ENCODE measurements at regions not wholly inside any gene's neighbourhood (a gene's known extent, or its start where the extent isn't known, plus 50 kb on each side); places are given as distances from the start of the nearest gene placed in this dataset.

GRCh38 chr15:91473894-91474545 lies 374.0 kb downstream of the SV2B start:
- no peak for DNase-seq

GRCh38 chr15:91476861-91477260 lies 376.6 kb upstream of the SLCO3A1 start:
- no peak for DNase-seq

DNA sequence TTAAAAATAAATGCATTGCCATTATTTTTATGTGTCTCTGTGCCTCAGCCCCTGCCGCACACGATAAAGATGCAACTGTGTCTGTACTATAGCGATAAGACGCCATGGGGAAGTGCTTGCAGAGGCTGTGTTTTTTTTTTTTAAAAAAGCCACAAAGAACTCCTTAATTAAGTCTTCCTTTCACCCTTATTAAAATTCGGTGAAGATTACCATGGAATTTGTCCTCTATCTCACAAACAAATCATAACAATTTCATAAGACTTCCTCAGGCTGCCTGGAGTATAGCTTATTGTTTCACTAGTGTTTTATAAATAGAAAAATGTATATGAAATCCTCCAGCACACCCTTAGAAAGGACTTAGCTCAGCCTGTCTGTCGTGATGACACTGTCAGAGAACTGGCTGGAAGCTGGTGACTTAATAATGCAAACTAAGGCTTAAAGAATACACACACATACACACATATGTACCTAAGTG lies 374.8 kb upstream of the SLCO3A1 start:
- DNase-seq: no peak

- DNase-seq: no peak
Measured at GRCh38 chr15:91480426-91480825, 373.1 kb upstream of the SLCO3A1 start.

DNA sequence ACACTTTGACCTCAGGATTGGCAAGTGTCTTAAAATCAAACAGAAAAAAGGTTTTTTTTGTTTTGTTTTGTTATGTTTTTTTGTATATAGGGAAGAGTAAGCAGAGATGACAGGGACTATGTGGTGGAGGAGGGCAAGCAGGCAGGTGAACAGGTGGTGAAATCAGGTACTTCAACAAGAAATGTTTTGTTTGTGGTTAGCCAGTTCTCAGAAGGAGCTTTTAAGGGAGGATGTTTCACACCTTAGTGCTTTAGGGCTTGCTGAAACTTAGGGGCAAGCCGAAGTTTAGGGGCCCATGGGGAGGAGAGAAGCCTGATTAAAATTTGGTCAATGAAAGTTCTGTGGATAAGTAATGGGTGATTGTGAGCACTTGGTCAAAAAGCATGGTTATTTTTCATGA lies 370.7 kb upstream of the SLCO3A1 start:
- no peak for DNase-seq

DNA sequence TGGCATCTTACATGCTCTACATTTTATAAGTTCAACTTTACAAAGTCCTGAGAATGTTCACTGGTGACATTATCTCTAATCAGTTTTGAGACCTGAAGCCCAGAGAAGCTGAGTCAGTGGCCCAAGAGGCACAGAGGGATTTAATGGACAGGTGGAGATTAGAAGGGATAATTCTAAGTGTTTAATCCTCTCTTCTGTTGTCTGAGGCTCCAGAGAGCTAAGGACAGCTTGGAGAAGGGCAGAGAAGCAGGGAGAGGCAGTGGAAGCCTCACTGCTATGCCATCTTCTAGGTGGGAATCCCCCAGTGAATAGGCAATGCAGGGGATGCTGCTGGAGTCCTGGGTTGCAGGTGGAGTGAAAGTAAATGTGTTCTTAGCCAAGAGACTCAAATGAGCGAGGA lies 369.4 kb upstream of the SLCO3A1 start:
- no peak for DNase-seq

GRCh38 chr15:91488452-91488851 lies 365.1 kb upstream of the SLCO3A1 start:
- DNase-seq: no peak

DNA sequence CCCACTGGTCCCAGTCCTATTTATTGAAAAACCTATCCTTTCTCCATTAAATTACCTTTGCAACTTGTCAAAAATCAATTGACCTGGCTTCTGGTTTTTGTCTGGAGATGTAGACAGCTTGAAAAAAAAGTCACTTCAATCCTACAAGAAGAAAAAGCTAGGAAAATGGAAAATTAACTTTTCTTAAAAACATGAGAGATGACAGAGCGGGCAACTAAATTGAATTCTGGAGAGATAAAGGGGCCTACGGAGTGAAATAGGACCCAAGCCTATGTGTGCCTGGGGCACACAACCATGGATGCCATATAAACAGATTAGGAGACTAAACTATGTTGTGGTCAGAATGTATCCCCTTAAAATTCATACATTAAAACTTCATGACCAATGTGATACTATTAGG lies 363.3 kb upstream of the SLCO3A1 start:
- DNase-seq: no peak

GRCh38 chr15:91491101-91491950 lies 362.2 kb upstream of the SLCO3A1 start:
- DNase-seq: no peak

DNA sequence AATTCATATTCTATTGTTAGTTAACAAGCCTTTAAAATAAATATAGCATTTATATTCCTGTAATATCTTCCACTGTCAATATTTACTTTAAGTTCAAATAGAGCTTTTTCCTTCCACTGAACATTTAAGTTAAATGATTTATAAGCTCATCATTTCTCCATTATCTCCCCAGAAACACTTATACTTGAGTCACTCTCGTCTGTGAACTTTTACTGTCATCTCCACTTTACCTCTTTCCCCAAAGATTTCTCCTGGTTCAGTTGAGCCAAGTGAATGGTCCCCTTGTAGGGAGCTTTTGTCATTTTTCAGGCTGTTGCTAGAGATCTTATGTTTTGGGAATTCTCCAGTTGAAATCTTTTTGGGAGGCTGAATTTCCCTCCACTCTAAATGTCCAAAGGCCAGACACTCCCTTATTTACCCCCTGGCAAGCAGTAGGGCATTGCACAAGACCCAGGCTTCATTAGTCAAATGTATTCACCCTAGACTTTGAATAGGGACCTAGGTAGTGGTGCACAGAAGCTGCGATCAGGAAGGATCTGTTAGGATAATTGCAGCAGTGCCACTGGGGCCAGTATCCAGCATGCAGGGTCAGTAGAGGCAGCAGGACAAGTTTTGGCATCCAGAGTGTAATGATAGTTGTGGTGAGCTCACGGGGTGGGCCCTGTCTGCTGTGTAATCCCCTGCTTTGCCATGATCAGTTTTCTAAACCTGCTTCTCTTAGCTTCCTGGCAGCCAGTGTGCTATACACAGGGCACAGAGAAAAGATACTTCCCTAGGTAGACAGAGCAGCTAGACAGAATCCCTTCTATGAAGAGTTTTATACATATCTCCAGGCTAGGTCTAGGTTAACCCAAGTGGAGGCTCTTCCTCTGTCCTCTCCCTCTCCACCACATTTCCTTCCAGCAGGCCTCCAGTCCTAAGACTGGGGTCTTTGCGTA lies 356.5 kb upstream of the SLCO3A1 start:
- no peak for DNase-seq

DNA sequence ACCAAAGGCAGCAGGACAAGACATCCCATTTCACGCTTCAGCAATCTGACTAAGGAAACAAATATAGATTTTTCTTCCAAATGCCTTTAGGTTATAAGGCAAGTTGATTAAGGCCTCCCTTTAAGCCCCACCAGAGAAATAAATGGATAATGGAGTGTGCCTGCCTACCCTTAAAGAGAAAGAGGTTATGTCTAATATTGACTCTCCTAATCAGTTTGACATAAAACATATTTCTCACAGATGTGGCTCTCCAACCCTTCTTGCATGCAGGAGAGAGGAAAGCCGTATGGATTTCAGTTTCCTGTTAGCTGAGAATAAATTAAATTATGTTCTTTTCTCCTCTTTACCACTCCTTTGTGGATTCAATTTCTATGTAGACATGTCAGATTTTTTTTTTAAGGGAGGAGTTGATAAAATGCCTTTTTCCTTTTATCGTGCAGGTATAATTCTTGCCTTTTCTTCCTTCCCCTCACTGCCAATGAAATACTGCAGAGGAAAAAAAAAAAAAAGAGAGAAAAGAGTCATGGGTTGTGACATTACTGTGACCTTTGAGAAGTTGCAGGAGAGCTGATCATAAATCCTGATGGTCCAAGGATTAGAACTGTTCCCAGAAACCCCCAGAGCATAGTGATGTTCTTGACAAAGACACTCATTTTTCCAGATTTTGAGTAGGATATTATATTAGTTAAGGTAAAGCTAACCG lies 355.3 kb upstream of the SLCO3A1 start:
- DNase-seq: no peak

GRCh38 chr15:91498749-91499062 lies 354.8 kb upstream of the SLCO3A1 start:
- DNase-seq: no peak

DNA sequence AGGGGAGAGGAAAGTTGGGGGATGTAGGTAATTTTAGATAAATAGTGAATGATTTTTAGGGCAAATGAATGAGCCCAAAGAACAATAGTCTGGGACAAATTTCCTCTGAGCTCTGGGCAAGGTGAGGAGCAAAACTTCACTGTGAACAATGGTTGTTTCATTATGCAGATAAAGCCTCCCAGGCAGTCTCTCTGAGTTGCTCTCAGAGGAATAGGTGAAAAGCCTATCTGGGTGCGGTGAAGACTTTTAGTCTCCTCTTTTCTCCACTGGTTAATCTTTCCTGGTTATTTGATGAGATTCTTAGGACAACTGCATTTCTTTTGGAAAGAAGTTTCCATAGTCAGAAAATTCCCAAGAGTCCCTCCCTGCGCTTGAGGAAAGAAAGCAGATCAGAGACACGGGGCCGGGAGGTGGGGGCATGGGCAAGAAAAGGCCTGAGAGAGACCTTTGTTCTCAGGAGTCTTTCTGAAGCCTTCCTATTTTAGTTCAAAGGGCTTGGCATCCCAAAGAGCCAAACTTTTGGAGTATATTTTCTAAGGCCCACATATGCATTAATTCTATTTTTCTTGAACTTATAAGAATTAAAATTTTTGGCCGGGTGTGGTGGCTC lies 353.6 kb upstream of the SLCO3A1 start:
- no peak for DNase-seq

- no peak for DNase-seq
Measured at GRCh38 chr15:91508633-91509032, 344.9 kb upstream of the SLCO3A1 start.

DNA sequence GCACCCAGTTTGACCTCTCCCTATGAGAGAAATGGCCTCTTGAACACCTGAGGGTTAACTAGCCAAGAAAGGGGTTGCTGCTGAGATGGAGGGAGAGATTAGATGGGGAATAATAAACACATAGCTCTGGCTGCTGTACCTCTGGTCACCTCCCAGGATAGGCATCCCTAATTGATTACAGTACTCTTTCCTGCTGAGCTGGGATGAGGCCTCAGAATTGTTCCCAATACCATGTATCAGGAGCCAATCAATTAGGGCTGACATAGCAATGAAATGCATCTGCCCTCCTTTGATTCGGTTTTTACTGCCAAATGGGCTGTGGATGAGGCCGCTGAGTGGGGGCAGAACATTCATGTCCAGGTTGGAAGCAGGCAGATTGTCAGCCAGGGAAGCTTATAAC lies 339.4 kb upstream of the SLCO3A1 start:
- no peak for DNase-seq

- no peak for DNase-seq
Measured at GRCh38 chr15:91515188-91515754, 338.2 kb upstream of the SLCO3A1 start.

- no peak for DNase-seq
Measured at GRCh38 chr15:91516866-91517265, 336.6 kb upstream of the SLCO3A1 start.

DNA sequence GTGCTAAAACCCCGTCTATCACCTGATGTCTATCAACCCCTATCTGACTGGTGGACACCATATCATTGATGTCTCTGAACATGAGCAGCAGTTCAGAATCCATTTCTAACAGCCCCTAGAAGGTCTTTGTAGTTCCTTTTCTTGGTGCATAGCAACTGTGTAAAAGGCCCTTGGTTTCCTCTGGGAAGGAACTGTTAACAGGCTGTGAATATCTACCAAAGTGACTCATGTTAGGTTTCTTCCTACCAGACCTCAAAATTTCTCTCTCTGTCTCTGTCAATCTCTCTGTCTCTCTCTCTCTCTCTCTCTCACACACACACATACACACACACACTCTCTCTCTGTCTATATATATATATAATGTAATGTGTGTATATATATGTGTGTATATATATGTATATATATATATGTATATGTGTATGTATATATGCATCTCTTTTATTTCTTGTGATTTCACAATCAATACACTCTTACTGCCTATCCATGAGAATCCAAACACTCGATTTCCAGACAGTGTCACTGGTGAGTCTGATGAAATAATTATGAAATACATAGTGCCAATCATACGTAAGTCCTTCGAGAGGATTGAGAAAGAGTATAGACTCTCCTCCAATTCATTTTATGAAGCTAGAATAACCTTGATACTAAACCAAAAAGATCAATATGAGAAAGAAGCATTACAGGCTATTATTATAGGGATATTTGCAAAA lies 335.9 kb upstream of the SLCO3A1 start:
- DNase-seq: no peak

DNA sequence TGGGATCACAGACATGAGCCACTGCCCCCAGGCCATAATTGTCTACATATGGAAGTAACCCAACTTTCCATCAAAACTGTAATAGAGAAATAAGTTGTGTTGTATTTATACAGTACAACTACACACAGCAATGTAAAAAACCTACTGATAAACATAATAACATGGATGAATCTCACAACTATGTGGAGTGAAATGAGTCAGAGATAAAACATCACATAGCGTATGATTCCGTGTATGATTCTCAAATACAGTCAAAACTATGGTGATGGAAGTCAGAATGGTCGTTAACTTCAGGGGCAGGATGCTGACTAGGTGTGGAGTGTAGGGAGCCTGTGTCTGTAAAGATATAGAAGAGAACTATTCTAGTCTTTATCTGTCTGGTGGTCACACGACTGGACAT lies 332.7 kb upstream of the SLCO3A1 start:
- DNase-seq: no peak

- DNase-seq: no peak
Measured at GRCh38 chr15:91521548-91521947, 332.0 kb upstream of the SLCO3A1 start.

- DNase-seq: no peak
Measured at GRCh38 chr15:91521996-91522395, 331.5 kb upstream of the SLCO3A1 start.
